SK-N-SH (cell line): ENCODE measurements at regions not wholly inside any gene's neighbourhood (a gene's known extent, or its start where the extent isn't known, plus 50 kb on each side); places are given as distances from the start of the nearest gene placed in this dataset.

Source experiments
- CTCF ChIA-PET: fragments of 300-600, 350-600 bp; formaldehyde crosslinking; extraction: SDS; loops from one replicate; lab custom pipeline; 2021; lab: Yijun Ruan, JAX
- POLR2A ChIA-PET: fragments of 350-600 bp; sonication (Branson Sonifier 250); formaldehyde crosslinking; extraction: SDS; loops from one replicate; lab custom pipeline; 2020; ENCODE audit warnings: antibody characterized with exemption, inconsistent platforms; lab: Yijun Ruan, JAX
- DNase-seq: peaks from one replicate; pipeline ENCODE4 v3.0.0; 2012
- H2AFZ ChIP-seq: fragments of 200-600 bp; sonication (generic); 2 replicates; pipeline ENCODE4 v1.8.1; 2016; ENCODE audit warnings: antibody characterized with exemption, mild to moderate bottlenecking, low read depth
- H3F3A ChIP-seq: fragments of 200-600 bp; sonication (generic); replicated peaks from 2 replicates; pipeline ENCODE3; 2016; ENCODE audit warnings: antibody characterized with exemption, mild to moderate bottlenecking; ENCODE audit not compliant: insufficient read depth
- H3K27ac ChIP-seq, 2 experiments: fragments of 200-500 bp in 1 of 2; fragments of 200-600 bp in 1 of 2; sonication (Bioruptor generic) in 1 of 2; sonication (generic), shearing (Covaris generic) in 1 of 2; 2 replicates each; pipeline versions ENCODE4 v1.5.1 to v1.6.1; 2014 to 2016; ENCODE audit warnings: low read depth in 2 of 2, inconsistent platforms in 1 of 2, low read length in 1 of 2, mild to moderate bottlenecking in 1 of 2, mixed read lengths in 1 of 2
- H3K27me3 ChIP-seq: fragments of 200-600 bp; sonication (generic), shearing (Covaris generic); 2 replicates; pipeline ENCODE4 v1.6.1; 2016; ENCODE audit warnings: mixed run types; ENCODE audit not compliant: insufficient read depth
- H3K36me3 ChIP-seq, 2 experiments: fragments of 200-500 bp in 1 of 2; fragments of 200-600 bp in 1 of 2; sonication (Bioruptor generic) in 1 of 2; sonication (generic) in 1 of 2; replicated peaks in 1 of 2; 2 replicates each; pipeline versions ENCODE3 to v1.5.1; 2014 to 2016; ENCODE audit warnings: low read length in 1 of 2, mild to moderate bottlenecking in 1 of 2; ENCODE audit not compliant: insufficient read depth in 2 of 2, control insufficient read depth in 1 of 2
- H3K4me1 ChIP-seq, 2 experiments: fragments of 200-500 bp in 1 of 2; fragments of 200-600 bp in 1 of 2; sonication (Bioruptor generic) in 1 of 2; sonication (generic), shearing (Covaris generic) in 1 of 2; 2 replicates each; pipeline versions ENCODE4 v1.5.1 to v1.6.1; 2014 to 2016; ENCODE audit warnings: low read depth in 1 of 2, low read length in 1 of 2, mixed run types in 1 of 2; ENCODE audit not compliant: insufficient read depth in 2 of 2, control insufficient read depth in 1 of 2
- H3K4me2 ChIP-seq: fragments of 200-600 bp; sonication (generic), shearing (Covaris generic); 2 replicates; pipeline ENCODE4 v1.6.1; 2017; ENCODE audit warnings: mixed run types
- H3K4me3 ChIP-seq, 2 experiments: fragments of 200-500 bp in 1 of 2; fragments of 200-600 bp in 1 of 2; sonication (Bioruptor generic) in 1 of 2; sonication (generic), shearing (Covaris generic) in 1 of 2; 2 replicates each; pipeline versions ENCODE4 v1.5.1 to v1.8.1; 2014 to 2016; ENCODE audit warnings: low read depth in 2 of 2, inconsistent platforms in 1 of 2, low read length in 1 of 2, mild to moderate bottlenecking in 1 of 2, mixed read lengths in 1 of 2, moderate library complexity in 1 of 2
- H3K79me2 ChIP-seq: fragments of 200-600 bp; sonication (generic); 2 replicates; pipeline ENCODE4 v1.8.1; 2017; ENCODE audit warnings: mild to moderate bottlenecking; ENCODE audit not compliant: insufficient read depth
- H3K9ac ChIP-seq: fragments of 200-600 bp; sonication (generic); 2 replicates; pipeline ENCODE4 v1.6.1; 2017; ENCODE audit warnings: mixed run types
- H3K9me2 ChIP-seq: fragments of 200-600 bp; sonication (generic); 2 replicates; pipeline ENCODE4 v1.6.1; 2017; ENCODE audit warnings: mixed run types
- H3K9me3 ChIP-seq: fragments of 200-600 bp; sonication (generic); 2 replicates; pipeline ENCODE4 v1.6.1; 2017; ENCODE audit warnings: mixed run types, mild to moderate bottlenecking, moderate library complexity
- H4K20me1 ChIP-seq: fragments of 200-600 bp; sonication (generic); 2 replicates; pipeline ENCODE4 v1.6.1; 2017; ENCODE audit warnings: mild to moderate bottlenecking, mixed run types; ENCODE audit not compliant: insufficient read depth
- ELF1 ChIP-seq: IDR thresholded peaks from 2 replicates; pipeline ENCODE4 v1.4.0; 2012
- EZH2phosphoT487 ChIP-seq: fragments of 200-600 bp; sonication (generic); IDR thresholded peaks from 2 replicates; pipeline ENCODE4 v1.6.1; 2017; ENCODE audit warnings: low read depth, mixed run types, mild to moderate bottlenecking, antibody characterized with exemption, moderate library complexity, borderline replicate concordance
- GABPA ChIP-seq: IDR thresholded peaks from 2 replicates; pipeline ENCODE4 v1.4.0; 2012; ENCODE audit warnings: low read depth, mild to moderate bottlenecking
- GATA2 ChIP-seq: sonication (generic); formaldehyde crosslinking; IDR thresholded peaks from 2 replicates; pipeline ENCODE4 v1.5.0; 2020; ENCODE audit warnings: mild to moderate bottlenecking, missing genetic modification reagents
- JUND ChIP-seq: IDR thresholded peaks from 2 replicates; pipeline ENCODE4 v1.4.0; 2012
- MEF2A ChIP-seq: IDR thresholded peaks from 2 replicates; pipeline ENCODE4 v1.4.0; 2012; ENCODE audit warnings: low read depth, borderline replicate concordance
- NFIC ChIP-seq: IDR thresholded peaks from 2 replicates; pipeline ENCODE4 v1.4.0; 2012; ENCODE audit warnings: borderline replicate concordance
- POLR2AphosphoS5 ChIP-seq: IDR thresholded peaks from 2 replicates; pipeline ENCODE4 v1.6.1; 2012; ENCODE audit warnings: low read depth, low read length
- RAD21 ChIP-seq: IDR thresholded peaks from 2 replicates; pipeline ENCODE4 v1.6.1; 2012; ENCODE audit warnings: mild to moderate bottlenecking, low read length
- RXRA ChIP-seq: IDR thresholded peaks from 2 replicates; pipeline ENCODE4 v1.4.0; 2012; ENCODE audit warnings: low read depth, mild to moderate bottlenecking, borderline replicate concordance
- TCF12 ChIP-seq: IDR thresholded peaks from 2 replicates; pipeline ENCODE4 v1.4.0; 2012
- YY1 ChIP-seq: IDR thresholded peaks from 2 replicates; pipeline ENCODE4 v1.4.0; 2012; ENCODE audit warnings: low read depth, mild to moderate bottlenecking
- WGBS: methylation state at CpG from one replicate; pipeline ENCODE4 v1.1.6; 2017; ENCODE audit warnings: low lambda C conversion rate; 5-methylcytosine and 5-hydroxymethylcytosine counted together
- TF ChIP-seq, protein P1 (sequence below): IDR thresholded peaks from 2 replicates; pipeline ENCODE4 v1.4.0; 2012; ENCODE audit warnings: low read depth
- TF ChIP-seq, protein P2 (sequence below): fragments of 200-600 bp; sonication (generic); IDR thresholded peaks from 2 replicates; pipeline ENCODE4 v1.6.1; 2017; ENCODE audit warnings: antibody characterized with exemption, mild to moderate bottlenecking, moderate library complexity

DNA sequence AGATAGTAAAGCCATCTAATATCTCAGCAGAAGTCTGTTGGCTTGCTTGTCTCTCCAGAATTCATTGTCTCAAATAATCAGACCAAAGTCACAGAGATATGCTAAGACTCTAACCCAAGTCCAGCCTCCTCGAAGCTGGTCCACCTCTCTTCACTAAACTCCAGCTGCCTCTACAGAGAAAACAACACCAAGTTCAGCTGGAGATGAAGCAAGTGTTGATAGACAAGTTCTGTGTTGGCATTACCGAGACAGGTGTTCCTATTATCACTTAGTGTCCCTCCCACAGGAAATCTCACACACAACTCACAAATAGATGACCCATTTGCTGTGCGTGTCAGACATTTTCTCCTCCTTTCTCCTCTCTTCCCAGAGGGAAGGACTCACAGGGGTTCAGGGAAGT lies 164.4 kb upstream of the ANKFN1 start:
- Histone ChIP-seq H4K20me1 (no peaks in the 10 kb centered on the region), H3K27ac (no peak overlapping the region), H3K4me3 (no peak overlapping the region), H3K4me1 (no peaks in the 10 kb centered on the region), H3K9ac (no peak overlapping the region), H3K9me3 (no peaks in the 10 kb centered on the region), H2AFZ (no peak overlapping the region), H3K27me3 (no peaks in the 10 kb centered on the region), H3K4me2 (no peak overlapping the region), H3K79me2 (no peaks in the 10 kb centered on the region), H3K9me2 (no peaks in the 10 kb centered on the region), H3F3A (no peaks in the 10 kb centered on the region), H3K36me3 (no peaks in the 10 kb centered on the region)
- ChIA-PET CTCF (no interaction called here), POLR2A (no interaction called here)
- no peak for TF ChIP-seq NFIC
- TF ChIP-seq, protein P1, sequence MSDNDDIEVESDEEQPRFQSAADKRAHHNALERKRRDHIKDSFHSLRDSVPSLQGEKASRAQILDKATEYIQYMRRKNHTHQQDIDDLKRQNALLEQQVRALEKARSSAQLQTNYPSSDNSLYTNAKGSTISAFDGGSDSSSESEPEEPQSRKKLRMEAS = no peak
- DNase-seq = no peak
- WGBS = 3% methylated on average over 3 of the region's 3 CpGs

DNA sequence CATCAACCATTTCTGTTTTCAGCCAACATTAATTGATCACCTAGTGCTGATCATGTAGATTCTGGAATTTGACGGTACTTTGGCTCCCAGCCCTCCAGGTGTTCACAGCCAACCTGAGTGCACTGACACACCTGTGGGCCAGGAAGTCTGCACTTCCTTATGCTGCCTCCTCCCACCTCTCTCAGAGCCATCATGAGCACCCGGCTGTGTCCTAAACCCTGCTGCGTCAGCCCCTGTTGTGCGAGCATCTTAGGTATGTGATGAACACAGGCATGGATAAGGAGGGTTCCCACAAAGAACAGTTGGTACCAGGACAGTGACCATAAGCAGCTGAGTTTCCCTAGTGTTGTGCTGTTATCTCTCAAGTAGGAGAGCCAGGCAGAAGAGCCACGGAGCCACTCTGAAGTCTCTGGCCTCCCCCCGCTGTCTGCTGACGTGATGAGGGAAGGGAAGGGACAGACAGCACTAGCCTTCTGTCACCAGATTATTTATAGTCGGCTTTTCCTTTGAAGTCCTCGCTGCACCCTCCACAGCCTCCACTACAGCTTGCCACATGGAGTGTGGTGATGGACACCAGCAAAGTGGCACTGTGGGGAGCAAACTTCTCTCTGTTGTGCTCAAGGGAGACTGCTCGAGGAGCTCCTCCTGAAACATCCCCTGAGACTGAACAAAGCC lies 162.8 kb upstream of the ANKFN1 start:
- no peak overlapping the region for H3K9ac ChIP-seq

DNA sequence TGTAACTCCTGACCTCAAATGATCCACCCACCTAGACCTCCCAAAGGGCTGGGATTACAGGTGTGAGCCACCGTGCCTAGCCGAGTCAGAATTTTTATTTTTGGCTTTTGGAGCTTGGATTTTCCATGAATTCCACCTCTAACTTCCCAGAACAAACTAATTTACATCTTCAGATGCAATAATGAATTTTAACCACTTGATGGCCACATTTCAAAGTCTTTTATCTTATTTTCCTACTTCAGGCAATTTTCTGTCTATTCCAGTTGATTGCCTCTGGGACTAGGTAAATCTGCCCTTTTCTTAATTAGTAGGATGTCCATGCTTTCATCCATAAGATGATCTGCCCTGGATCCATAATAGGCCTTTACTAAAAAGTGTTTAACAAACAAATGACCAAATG lies 156.4 kb upstream of the ANKFN1 start:
- Histone ChIP-seq H3K9ac (no peak overlapping the region), H3K9me2 (no peaks in the 10 kb centered on the region), H2AFZ (no peak overlapping the region), H3K4me2 (no peak overlapping the region), H3F3A (no peaks in the 10 kb centered on the region), H4K20me1 (no peaks in the 10 kb centered on the region), H3K4me3 (no peak overlapping the region), H3K9me3 (no peaks in the 10 kb centered on the region), H3K27ac (no peak overlapping the region), H3K36me3 (no peaks in the 10 kb centered on the region), H3K27me3 (no peaks in the 10 kb centered on the region), H3K4me1 (no peaks in the 10 kb centered on the region), H3K79me2 (no peaks in the 10 kb centered on the region)
- no peak for DNase-seq
- POLR2A ChIA-PET = no interaction called here
- CTCF ChIA-PET = interaction anchor here (1.7 kb wide), 1 partner anchor 470 kb away, joined by 4 read pairs; no protein-coding TSS in a partner anchor
- TF ChIP-seq, protein P2, sequence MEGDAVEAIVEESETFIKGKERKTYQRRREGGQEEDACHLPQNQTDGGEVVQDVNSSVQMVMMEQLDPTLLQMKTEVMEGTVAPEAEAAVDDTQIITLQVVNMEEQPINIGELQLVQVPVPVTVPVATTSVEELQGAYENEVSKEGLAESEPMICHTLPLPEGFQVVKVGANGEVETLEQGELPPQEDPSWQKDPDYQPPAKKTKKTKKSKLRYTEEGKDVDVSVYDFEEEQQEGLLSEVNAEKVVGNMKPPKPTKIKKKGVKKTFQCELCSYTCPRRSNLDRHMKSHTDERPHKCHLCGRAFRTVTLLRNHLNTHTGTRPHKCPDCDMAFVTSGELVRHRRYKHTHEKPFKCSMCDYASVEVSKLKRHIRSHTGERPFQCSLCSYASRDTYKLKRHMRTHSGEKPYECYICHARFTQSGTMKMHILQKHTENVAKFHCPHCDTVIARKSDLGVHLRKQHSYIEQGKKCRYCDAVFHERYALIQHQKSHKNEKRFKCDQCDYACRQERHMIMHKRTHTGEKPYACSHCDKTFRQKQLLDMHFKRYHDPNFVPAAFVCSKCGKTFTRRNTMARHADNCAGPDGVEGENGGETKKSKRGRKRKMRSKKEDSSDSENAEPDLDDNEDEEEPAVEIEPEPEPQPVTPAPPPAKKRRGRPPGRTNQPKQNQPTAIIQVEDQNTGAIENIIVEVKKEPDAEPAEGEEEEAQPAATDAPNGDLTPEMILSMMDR = peak; percentile 54
- TF ChIP-seq YY1 (no peak), MEF2A (no peak), POLR2AphosphoS5 (no peak), RAD21 (0 out of 2 replicates have a peak, but pooled peaks have one; percentile 5), EZH2phosphoT487 (no peak), NFIC (no peak), ELF1 (no peak), GABPA (no peak)
- WGBS = 2% methylated on average over 2 of the region's 2 CpGs

More for the DNA sequence above, 162.8 kb upstream of the ANKFN1 start:
- Histone ChIP-seq H3F3A (no peaks in the 10 kb centered on the region), H2AFZ (no peak overlapping the region), H3K27me3 (no peaks in the 10 kb centered on the region), H3K36me3 (no peaks in the 10 kb centered on the region), H3K9me2 (no peaks in the 10 kb centered on the region), H3K4me2 (no peak overlapping the region), H3K79me2 (no peaks in the 10 kb centered on the region), H3K9me3 (no peaks in the 10 kb centered on the region), H3K4me3 (no peak overlapping the region), H3K4me1 (no peaks in the 10 kb centered on the region), H4K20me1 (no peaks in the 10 kb centered on the region), H3K27ac (no peak overlapping the region)
- ChIA-PET CTCF (no interaction called here), POLR2A (no interaction called here)
- 3% methylated on average over 10 of the region's 10 CpGs for WGBS
- no peak for TF ChIP-seq POLR2AphosphoS5
- TF ChIP-seq RXRA = no peak
- no peak for TF ChIP-seq EZH2phosphoT487
- TF ChIP-seq GATA2 (CRISPR knock-in tag) = no peak
- TF ChIP-seq TCF12 = no peak
- no peak for TF ChIP-seq JUND
- DNase-seq = no peak
